Ureter (tissue), 1 donor: ENCODE measurements at regions not wholly inside any gene's neighbourhood (a gene's known extent, or its start where the extent isn't known, plus 50 kb on each side); places are given as distances from the start of the nearest gene placed in this dataset.
A peak's percentile ranks its signal among the peaks of the same experiment; 100 is the strongest.

Experiments
- DNase-seq: peaks from one replicate; pipeline ENCODE4 v3.0.0-alpha.2; 2020; ENCODE audit warnings: low spot score
- donor health status: DM: yes; HTN: yes; CAD: no.

- DNase-seq: no peak
Measured at GRCh38 chr11:123258877-123259276, 63.8 kb upstream of the CLMP start.

GRCh38 chr11:123257370-123257769, 62.3 kb upstream of the CLMP start:
- no peak for DNase-seq

- no peak for DNase-seq
Measured at GRCh38 chr11:123255909-123256308, 60.9 kb upstream of the CLMP start.

- no peak for DNase-seq
Measured at GRCh38 chr11:123254357-123254756, 59.3 kb upstream of the CLMP start.

- no peak for DNase-seq
Measured at GRCh38 chr11:123253911-123254310, 58.9 kb upstream of the CLMP start.

DNA sequence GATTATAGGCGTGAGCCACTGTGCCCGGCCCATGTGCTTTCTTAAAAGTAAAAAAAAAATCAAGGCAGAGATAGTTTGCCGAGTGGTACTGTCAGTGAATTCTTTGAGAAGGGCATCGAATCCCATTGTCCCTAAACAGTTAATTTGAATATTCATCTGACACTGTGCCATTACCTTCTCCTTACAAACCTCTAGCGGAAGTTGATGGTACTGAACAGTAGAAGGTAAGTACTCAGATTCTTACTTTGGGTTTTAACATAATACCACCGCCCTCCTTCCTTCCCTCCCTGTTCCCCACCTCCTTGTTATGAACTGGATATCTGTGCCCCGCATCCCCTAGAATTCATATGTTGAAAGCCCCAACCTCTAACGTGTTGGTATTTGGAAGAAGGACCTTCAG, 58.2 kb upstream of the CLMP start:
- no peak for DNase-seq

GRCh38 chr11:123251657-123252344, 56.8 kb upstream of the CLMP start:
- peak; percentile 79 for DNase-seq

DNA sequence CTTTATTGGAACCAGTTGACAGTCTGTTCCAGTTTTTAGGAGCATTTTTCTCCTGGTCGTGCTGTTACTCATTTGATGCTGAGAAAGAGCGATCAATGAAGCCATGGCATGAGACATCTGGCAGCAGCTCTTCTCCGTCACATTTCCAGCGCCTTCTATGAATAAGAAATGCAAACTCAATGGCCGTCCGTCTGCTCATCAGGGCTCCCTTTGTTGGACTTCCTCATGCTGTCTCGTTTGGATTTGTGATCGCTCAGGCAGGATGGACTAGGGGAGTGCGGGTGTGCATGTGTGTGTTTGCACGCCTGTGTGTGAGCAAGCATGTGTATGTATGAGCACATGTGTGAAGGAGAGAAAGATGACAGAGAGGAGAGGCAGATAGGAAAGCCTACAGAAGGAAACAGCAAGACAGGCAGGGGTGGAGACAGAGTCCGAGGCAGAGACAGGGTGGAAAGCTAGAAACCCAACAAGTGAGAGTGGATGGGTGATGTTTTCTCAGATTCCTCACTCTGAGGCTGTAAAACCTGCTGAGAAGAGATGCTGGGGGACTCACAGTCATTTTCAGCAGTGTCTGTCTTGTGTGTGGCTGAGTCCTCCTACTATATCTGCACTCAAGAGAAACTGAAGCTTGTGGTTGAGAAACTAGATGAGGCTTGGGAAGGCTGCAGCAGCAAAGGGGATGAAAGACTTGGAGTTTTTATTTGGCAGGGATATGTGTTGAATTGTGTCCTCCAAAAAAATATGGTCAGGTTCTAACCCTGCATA, 56.0 kb upstream of the CLMP start:
- no peak for DNase-seq

DNA sequence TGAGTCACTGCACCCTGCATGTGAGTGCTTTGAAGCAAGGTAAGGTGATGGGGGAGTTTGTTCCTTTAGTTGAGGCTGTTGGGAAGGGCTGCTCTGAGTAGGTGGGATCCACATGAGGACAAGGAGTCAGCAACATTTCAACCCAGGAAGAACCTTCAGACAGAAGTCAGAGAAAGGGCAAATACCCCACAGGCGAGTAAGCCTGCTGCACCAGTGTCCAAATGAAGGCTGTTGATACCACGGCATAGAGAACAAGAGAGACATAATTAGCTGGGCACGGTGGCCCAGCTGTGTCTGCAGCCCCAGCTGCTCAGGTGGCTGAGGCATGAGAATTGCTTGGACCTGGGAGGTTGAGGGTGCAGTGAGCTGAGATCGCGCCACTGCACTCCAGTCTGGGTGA, 54.3 kb upstream of the CLMP start:
- no peak for DNase-seq

DNA sequence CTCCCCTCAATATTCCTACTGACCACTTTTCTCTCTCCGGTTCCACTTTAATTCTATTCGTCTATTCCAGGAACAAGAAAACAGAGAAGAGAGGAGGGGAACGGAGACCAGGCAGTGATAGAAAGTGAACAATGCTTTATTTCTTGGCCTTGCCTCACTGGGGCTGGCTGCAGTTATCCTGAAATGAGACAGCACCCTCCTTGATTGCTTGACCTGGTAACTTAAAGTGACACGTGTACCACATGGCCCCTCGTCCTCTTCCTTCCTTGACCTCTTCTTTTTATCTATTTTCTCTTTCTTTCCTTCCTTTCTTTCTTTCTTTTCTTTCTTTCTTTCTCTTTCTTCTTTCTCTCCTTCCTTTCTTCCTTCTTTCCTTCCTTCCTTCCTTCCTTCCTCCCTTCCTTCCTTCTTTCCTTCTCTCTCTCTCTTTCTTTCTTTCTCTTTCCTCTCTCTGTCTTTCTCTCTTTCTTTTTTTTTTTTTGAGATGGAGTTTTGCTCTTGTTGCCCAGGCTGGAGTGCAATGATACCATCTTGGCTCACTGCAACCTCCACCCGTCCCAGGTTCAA, 52.8 kb upstream of the CLMP start:
- no peak for DNase-seq

DNA sequence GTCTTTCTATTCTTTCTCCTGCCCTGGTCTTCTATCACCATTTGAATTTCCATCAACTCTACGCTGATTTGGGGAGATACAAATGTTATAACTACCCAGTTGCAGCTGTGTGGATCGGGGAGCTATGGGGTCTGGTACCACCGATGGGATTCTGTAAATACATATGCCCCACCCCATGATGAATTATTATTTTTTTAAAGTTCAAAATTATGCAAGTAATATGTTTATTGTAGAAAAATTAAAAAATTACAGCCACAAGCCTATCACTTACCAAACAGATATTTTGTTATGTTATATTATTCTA, 52.4 kb upstream of the CLMP start:
- no peak for DNase-seq

GRCh38 chr11:123246749-123247495, 51.9 kb upstream of the CLMP start:
- peak; percentile 82 for DNase-seq

- DNase-seq: no peak
Measured at GRCh38 chr11:123245567-123245966, 50.5 kb upstream of the CLMP start.
